ENCODE measurements at regions not wholly inside any gene's neighbourhood (a gene's known extent, or its start where the extent isn't known, plus 50 kb on each side); places are given as distances from the start of the nearest gene placed in this dataset.

DNA sequence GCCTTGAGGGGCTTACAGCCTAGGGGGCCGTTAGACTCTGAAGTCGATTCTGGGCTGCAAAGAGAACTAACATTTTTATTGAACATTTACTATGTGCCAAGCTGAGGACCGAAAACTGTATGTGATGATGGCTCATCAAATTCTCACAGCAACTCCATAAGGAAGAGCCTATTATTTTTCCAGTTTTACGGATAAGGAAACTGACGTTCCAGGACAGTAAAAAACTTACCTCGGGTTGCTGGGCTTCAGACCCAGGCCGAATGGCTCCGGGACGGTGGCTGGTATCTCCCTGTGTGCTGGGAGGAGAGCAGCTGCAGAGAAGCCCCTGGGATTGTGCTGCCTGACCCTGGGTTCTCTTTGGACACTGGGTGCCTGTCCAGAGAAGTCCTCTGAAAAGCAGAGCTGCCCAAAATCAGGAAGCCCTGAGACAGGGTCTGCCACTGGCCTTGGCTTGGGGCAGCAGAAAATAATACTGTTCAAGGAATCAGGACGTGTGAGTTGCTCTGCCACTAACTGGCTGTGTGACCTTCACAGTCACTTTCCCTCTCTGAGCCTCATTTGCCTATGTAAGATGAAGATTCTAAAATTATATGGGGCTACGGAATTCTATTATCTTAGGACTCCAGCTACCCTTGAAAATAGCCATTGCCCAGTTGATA is 116.3 kb upstream of the CPEB4 start:
- no peaks in the 10 kb centered on the region for H3K4me1 ChIP-seq (ENCODE audit: insufficient read depth, low read length)
- H3K27me3 ChIP-seq (ENCODE audit: insufficient read depth, low read length): no peaks in the 10 kb centered on the region
- H3T11ph ChIP-seq (ENCODE audit: low read length): no peak overlapping the region
- H3K79me2 ChIP-seq (ENCODE audit: insufficient read depth, low read length): no peaks in the 10 kb centered on the region
- H3K4ac ChIP-seq (ENCODE audit: low read depth, low read length): no peak overlapping the region
- no peaks in the 10 kb centered on the region for H3K9me3 ChIP-seq (ENCODE audit: control insufficient read depth, low read depth, low read length)
- H2BK12ac ChIP-seq (ENCODE audit: insufficient read length, low read depth, low read length): no peak overlapping the region
- H3K14ac ChIP-seq (ENCODE audit: insufficient read depth, low read length): no peak overlapping the region
- H2AK5ac ChIP-seq (ENCODE audit: insufficient read length, low read length): no peak overlapping the region
- H2BK120ac ChIP-seq (ENCODE audit: low read depth, low read length, poor library complexity, severe bottlenecking): no peak overlapping the region
- no peak overlapping the region for H2AFZ ChIP-seq (ENCODE audit: low read length)
- Mint-ChIP-seq H3K4me1 (peaks cover 17 to 22% of the 10 kb centered on the region in 2 experiments), H3K36me3 (ENCODE audit: insufficient read depth in 1 of 3, low read depth in 3 of 3) (no peaks in the 10 kb centered on the region), H3K9me3 (no peaks in the 10 kb centered on the region), H3K27me3 (ENCODE audit: low read depth) (peaks cover 13% of the 10 kb centered on the region), H3K4me3 (no peak overlapping the region; a peak in 1 of 5 replicates), H3K27ac (no peak overlapping the region)
- no peak for DNase-seq
- no peak overlapping the region for H3K4me2 ChIP-seq (ENCODE audit: insufficient read depth, insufficient read length, low read length)
- H3K18ac ChIP-seq (ENCODE audit: insufficient read length, low read depth, low read length): no peak overlapping the region
- no peak overlapping the region for H3K23ac ChIP-seq (ENCODE audit: insufficient read length, low read depth, low read length)
- WGBS (ENCODE audit: extremely low coverage, insufficient read length, low lambda C conversion rate): no CpG with 5 or more reads among the region's 11 CpGs
- H2BK5ac ChIP-seq (ENCODE audit: insufficient read length, low read length): no peak overlapping the region
- H3K9ac ChIP-seq (ENCODE audit: extremely low read depth, insufficient read length, low read length): no peak overlapping the region
- no peak overlapping the region for H2BK15ac ChIP-seq (ENCODE audit: low read depth, low read length)
- H4K20me1 ChIP-seq (ENCODE audit: control insufficient read depth, insufficient read depth, insufficient read length): no peaks in the 10 kb centered on the region
- H4K8ac ChIP-seq (replicated peaks; ENCODE audit: insufficient read length, low read depth, low read length): no peak overlapping the region
- H3K56ac ChIP-seq (ENCODE audit: insufficient read length, low read depth, low read length): no peak overlapping the region
- H3K79me1 ChIP-seq (ENCODE audit: insufficient read depth, low read depth, low read length, poor library complexity, severe bottlenecking): no peaks in the 10 kb centered on the region
- H3K27ac ChIP-seq (ENCODE audit: insufficient read length, low read depth, low read length): no peak overlapping the region
- no peaks in the 10 kb centered on the region for H3K23me2 ChIP-seq (ENCODE audit: insufficient read length, low read depth, low read length, poor library complexity, severe bottlenecking)
- H2BK20ac ChIP-seq (ENCODE audit: low read depth, low read length, poor library complexity, severe bottlenecking): no peak overlapping the region
- H4K91ac ChIP-seq (ENCODE audit: insufficient read length, low read depth, low read length): no peak overlapping the region
- TF ChIP-seq CTCF (conservative IDR thresholded peaks at IDR 0.05): no peak
- H4K5ac ChIP-seq (ENCODE audit: insufficient read length, low read depth, low read length): no peak overlapping the region

All from H9 (cell line).